SU-DHL-6 (cell line): ENCODE measurements at regions not wholly inside any gene's neighbourhood (a gene's known extent, or its start where the extent isn't known, plus 50 kb on each side); places are given as distances from the start of the nearest gene placed in this dataset.

Source experiments
- H2AFZ ChIP-seq: fragments of 200-600 bp; sonication (generic); 2 replicates; pipeline ENCODE4 v1.6.1; 2014; ENCODE audit warnings: low read depth, mild to moderate bottlenecking, moderate library complexity, mixed read lengths, antibody characterized with exemption, low read length; ENCODE audit not compliant: severe bottlenecking
- H3F3A ChIP-seq: fragments of 200-600 bp; shearing (Covaris generic); 2 replicates; pipeline ENCODE4 v1.6.0; 2016; ENCODE audit warnings: antibody characterized with exemption, mild to moderate bottlenecking; ENCODE audit not compliant: insufficient read depth
- H3K27ac ChIP-seq: fragments of 200-600 bp; sonication (generic); 2 replicates; pipeline ENCODE4 v1.5.1; 2016; ENCODE audit warnings: low read depth, mild to moderate bottlenecking, low read length, moderate library complexity, mixed read lengths
- H3K27me3 ChIP-seq: fragments of 200-600 bp; sonication (generic), shearing (Covaris generic); 2 replicates; pipeline ENCODE4 v1.6.0; 2014; ENCODE audit warnings: mild to moderate bottlenecking, low read length
- H3K36me3 ChIP-seq: fragments of 200-600 bp; sonication (generic); 2 replicates; pipeline ENCODE4 v1.6.1; 2014; ENCODE audit warnings: mild to moderate bottlenecking, low read length, mixed read lengths
- H3K4me2 ChIP-seq: fragments of 300-600, 200-600 bp; shearing (Covaris generic), sonication (generic); 2 replicates; pipeline ENCODE4 v1.6.0; 2014; ENCODE audit warnings: low read length, low read depth, mild to moderate bottlenecking; ENCODE audit not compliant: poor library complexity, severe bottlenecking
- H3K4me3 ChIP-seq: fragments of 200-600 bp; sonication (generic); 2 replicates; pipeline ENCODE4 v1.5.1; 2014; ENCODE audit warnings: antibody characterized with exemption, low read length, mild to moderate bottlenecking, mixed read lengths; ENCODE audit not compliant: insufficient read depth, poor library complexity, severe bottlenecking
- H3K79me2 ChIP-seq: fragments of 200-600 bp; sonication (generic); 2 replicates; pipeline ENCODE4 v1.6.1; 2014; ENCODE audit warnings: mild to moderate bottlenecking, low read length, moderate library complexity; ENCODE audit not compliant: insufficient read depth
- H3K9ac ChIP-seq: fragments of 200-600 bp; sonication (generic); 2 replicates; pipeline ENCODE4 v1.7.0; 2014; ENCODE audit warnings: mild to moderate bottlenecking, low read length
- H3K9me2 ChIP-seq: fragments of 200-600 bp; sonication (generic); replicated peaks from 2 replicates; pipeline ENCODE4 v1.6.1; 2014; ENCODE audit warnings: low read length; ENCODE audit not compliant: insufficient read depth
- H3K9me3 ChIP-seq: fragments of 200-600 bp; sonication (generic); 2 replicates; pipeline ENCODE4 v1.6.1; 2014; ENCODE audit warnings: low read length, mixed read lengths; ENCODE audit not compliant: insufficient read depth
- H4K20me1 ChIP-seq: fragments of 200-600 bp; sonication (generic); 2 replicates; pipeline ENCODE4 v1.6.1; 2014; ENCODE audit warnings: low read depth, mild to moderate bottlenecking, antibody characterized with exemption, low read length, moderate library complexity, mixed read lengths
- EZH2phosphoT487 ChIP-seq: fragments of 200-600 bp; sonication (generic), shearing (Covaris generic); conservative IDR thresholded peaks from 2 replicates; pipeline ENCODE4 v1.6.1; 2018; ENCODE audit warnings: mild to moderate bottlenecking, antibody characterized with exemption, low read length, moderate library complexity, mixed read lengths
- TF ChIP-seq, protein P1 (sequence below): fragments of 200-600 bp; sonication (generic); IDR thresholded peaks from one replicate; pipeline ENCODE4 v1.5.1; 2017; ENCODE audit warnings: antibody characterized with exemption, mild to moderate bottlenecking, low read length, moderate library complexity; ENCODE audit not compliant: insufficient read depth, poor library complexity, severe bottlenecking

DNA sequence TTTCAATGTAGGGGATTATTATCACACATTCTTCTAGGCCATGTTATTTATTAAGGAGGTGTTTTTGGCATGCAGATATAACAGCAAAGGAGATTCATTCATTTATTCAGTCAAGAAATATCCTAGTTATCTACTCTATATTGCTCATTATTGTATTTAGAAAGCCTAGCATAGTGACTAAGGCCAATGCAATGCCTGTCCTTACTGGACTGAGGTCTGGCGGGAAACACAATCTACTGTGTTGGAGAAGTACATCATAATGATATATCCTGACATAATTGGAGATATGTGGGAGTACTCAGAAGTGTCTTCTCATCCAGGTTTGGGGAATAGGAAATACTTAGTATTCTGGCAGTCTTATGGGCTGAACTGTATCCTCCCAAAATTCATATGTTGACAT is 421.5 kb upstream of the USP24 start:
- H3K9me2 ChIP-seq: no peaks in the 10 kb centered on the region
- no peaks in the 10 kb centered on the region for H3K9me3 ChIP-seq
- H3K27me3 ChIP-seq: no peaks in the 10 kb centered on the region
- no peaks in the 10 kb centered on the region for H3K79me2 ChIP-seq
- no peak overlapping the region for H3K4me2 ChIP-seq
- H3K4me3 ChIP-seq: no peak overlapping the region
- H4K20me1 ChIP-seq: no peaks in the 10 kb centered on the region
- H3K9ac ChIP-seq: no peak overlapping the region
- H3F3A ChIP-seq: no peaks in the 10 kb centered on the region
- H2AFZ ChIP-seq: no peak overlapping the region
- TF ChIP-seq EZH2phosphoT487: no peak
- TF ChIP-seq, protein P1, sequence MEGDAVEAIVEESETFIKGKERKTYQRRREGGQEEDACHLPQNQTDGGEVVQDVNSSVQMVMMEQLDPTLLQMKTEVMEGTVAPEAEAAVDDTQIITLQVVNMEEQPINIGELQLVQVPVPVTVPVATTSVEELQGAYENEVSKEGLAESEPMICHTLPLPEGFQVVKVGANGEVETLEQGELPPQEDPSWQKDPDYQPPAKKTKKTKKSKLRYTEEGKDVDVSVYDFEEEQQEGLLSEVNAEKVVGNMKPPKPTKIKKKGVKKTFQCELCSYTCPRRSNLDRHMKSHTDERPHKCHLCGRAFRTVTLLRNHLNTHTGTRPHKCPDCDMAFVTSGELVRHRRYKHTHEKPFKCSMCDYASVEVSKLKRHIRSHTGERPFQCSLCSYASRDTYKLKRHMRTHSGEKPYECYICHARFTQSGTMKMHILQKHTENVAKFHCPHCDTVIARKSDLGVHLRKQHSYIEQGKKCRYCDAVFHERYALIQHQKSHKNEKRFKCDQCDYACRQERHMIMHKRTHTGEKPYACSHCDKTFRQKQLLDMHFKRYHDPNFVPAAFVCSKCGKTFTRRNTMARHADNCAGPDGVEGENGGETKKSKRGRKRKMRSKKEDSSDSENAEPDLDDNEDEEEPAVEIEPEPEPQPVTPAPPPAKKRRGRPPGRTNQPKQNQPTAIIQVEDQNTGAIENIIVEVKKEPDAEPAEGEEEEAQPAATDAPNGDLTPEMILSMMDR: no peak
- no peak overlapping the region for H3K27ac ChIP-seq
- H3K36me3 ChIP-seq: no peaks in the 10 kb centered on the region

DNA sequence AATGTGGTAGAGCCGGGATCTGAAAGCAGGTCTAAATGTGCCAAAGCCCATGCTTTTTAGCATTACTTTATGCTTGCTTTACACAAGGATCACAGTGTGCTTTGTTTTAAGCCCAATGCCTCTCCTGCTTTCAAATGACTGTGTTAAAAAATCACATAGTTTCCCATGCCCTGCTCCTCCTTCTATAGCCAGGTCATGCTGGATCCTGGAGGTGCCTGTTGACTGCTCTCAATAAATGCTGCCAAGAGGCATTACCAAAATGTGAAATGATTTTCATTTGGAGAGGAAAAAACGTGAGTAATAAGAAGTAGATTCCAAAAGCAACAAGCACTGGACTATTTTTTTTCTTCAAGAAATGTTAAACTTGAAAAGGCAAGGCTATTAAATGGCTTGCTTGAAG is 420.7 kb upstream of the USP24 start:
- no peak overlapping the region for H3K4me2 ChIP-seq
- H3K9ac ChIP-seq: no peak overlapping the region
- H3K9me3 ChIP-seq: no peaks in the 10 kb centered on the region
- H3K36me3 ChIP-seq: no peaks in the 10 kb centered on the region
- TF ChIP-seq EZH2phosphoT487: no peak
- TF ChIP-seq, protein P1: no peak
- no peaks in the 10 kb centered on the region for H3K27me3 ChIP-seq
- no peak overlapping the region for H3K4me3 ChIP-seq
- H3K27ac ChIP-seq: no peak overlapping the region
- no peaks in the 10 kb centered on the region for H3K9me2 ChIP-seq
- no peaks in the 10 kb centered on the region for H3K79me2 ChIP-seq
- no peaks in the 10 kb centered on the region for H3F3A ChIP-seq
- no peaks in the 10 kb centered on the region for H4K20me1 ChIP-seq
- H2AFZ ChIP-seq: no peak overlapping the region

DNA sequence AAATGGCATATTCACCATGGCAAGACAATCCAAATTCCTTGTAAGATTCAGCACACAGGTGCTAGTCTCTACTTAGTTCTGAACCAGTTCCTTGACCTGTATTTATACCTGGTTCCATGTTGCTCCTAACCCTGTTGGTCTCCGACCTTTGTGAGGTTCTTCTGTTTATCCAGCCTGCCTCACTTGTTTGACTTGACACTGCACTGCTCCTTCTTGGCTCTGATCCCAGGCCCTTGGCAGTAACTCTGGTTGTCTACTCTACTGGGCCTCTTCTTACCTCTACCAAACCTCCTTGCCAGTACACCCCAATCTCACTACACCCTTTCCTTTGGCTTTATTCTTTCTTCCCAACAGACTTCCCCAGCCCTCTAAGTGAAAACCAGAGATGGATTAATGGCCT is 419.4 kb upstream of the USP24 start:
- Histone ChIP-seq H3K27me3 (no peaks in the 10 kb centered on the region), H3K36me3 (no peaks in the 10 kb centered on the region), H4K20me1 (no peaks in the 10 kb centered on the region), H3K4me2 (no peak overlapping the region), H3K9me3 (no peaks in the 10 kb centered on the region), H3K79me2 (no peaks in the 10 kb centered on the region), H3F3A (no peaks in the 10 kb centered on the region), H3K9me2 (no peaks in the 10 kb centered on the region), H3K27ac (no peak overlapping the region), H3K4me3 (no peak overlapping the region), H3K9ac (no peak overlapping the region), H2AFZ (no peak overlapping the region)
- TF ChIP-seq EZH2phosphoT487: no peak
- TF ChIP-seq, protein P1: no peak

DNA sequence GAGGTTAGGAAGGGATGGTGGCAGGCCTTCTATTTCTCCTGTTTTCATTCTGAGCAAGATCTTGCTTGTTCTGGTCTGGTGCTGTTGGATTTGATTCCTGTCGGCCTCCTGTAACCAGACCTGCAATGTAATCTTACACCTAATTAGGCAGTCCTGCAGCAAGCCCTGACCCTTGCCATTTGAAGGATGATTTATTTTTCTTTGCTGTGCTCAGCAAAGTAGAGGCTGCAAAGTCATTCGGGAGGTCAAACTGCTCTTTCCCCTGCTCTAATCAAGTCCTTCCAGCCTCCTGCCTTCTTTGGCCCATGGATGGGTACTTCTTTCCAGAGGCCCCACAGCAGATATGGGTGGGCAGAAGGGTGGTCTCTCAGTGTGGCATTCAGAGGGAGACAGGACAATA is 417.7 kb upstream of the USP24 start:
- TF ChIP-seq EZH2phosphoT487: no peak
- TF ChIP-seq, protein P1: no peak
- no peak overlapping the region for H3K4me3 ChIP-seq
- no peak overlapping the region for H3K4me2 ChIP-seq
- H3K79me2 ChIP-seq: no peaks in the 10 kb centered on the region
- no peaks in the 10 kb centered on the region for H3K9me2 ChIP-seq
- H3K27ac ChIP-seq: no peak overlapping the region
- H3K9ac ChIP-seq: no peak overlapping the region
- no peaks in the 10 kb centered on the region for H3F3A ChIP-seq
- H3K27me3 ChIP-seq: no peaks in the 10 kb centered on the region
- H3K9me3 ChIP-seq: no peaks in the 10 kb centered on the region
- H4K20me1 ChIP-seq: no peaks in the 10 kb centered on the region
- no peaks in the 10 kb centered on the region for H3K36me3 ChIP-seq
- no peak overlapping the region for H2AFZ ChIP-seq
